Hematopoietic multipotent progenitor cell (in vitro differentiated cells): ENCODE measurements at regions not wholly inside any gene's neighbourhood (a gene's known extent, or its start where the extent isn't known, plus 50 kb on each side); places are given as distances from the start of the nearest gene placed in this dataset.
"Not testable (repeated sequence)": the region's sequence is repeated elsewhere in the genome, so short reads cannot be mapped to it uniquely, and the experiment has no call there.

Experiments
- DNase-seq, 3 donors: peaks; one replicate each; pipeline ENCODE4 v3.0.0-alpha.2; 2011 to 2015; ENCODE audit warnings: low read depth in 2 of 3, low spot score in 2 of 3

DNA sequence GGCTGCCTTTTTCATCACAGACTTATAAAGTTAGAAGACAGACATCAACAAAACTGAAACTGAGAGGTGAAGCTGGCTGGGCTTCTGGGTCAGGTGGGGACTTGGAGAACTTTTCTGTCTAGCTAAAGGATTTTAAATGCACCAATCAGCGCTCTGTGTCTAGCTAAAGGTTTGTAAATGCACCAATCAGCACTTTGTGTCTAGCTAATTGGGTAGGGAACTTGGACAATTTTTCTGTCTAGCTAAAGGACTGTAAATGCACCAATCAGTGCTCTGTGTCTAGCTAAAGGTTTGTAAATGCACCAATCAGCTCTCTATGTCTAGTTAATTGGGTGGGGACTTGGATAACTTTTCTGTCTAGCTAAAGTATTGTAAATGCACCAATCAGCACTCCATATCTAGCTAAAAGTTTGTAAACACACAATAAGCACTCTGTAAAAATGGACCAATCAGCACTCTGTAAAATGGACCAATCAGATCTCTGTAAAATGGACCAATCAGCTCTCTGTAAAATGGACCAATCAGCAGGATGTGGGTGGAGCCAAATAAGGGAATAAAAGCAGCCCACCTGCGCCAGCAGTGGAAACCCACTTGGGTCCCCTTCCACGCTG lies 710.3 kb upstream of the INTU start:
- DNase-seq = not testable (repeated sequence)

DNA sequence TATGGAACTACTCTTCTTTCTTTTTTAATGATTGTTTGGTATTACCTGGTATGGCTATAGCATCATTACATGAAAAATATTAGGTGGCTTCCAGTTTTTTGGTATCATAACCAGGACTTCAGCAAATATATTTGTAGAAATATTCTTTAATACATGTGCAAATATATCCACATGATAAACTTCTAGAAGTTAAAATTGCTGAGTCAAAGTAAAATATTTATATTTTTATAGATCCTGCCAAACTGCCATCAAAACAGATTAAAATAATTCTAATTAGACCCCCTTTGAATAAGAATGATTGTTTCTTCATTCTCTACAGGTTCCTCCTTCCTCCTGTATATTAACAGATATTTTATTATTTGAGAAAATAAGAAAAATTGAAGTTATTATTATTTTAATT lies 708.5 kb upstream of the INTU start:
- DNase-seq = no peak

DNA sequence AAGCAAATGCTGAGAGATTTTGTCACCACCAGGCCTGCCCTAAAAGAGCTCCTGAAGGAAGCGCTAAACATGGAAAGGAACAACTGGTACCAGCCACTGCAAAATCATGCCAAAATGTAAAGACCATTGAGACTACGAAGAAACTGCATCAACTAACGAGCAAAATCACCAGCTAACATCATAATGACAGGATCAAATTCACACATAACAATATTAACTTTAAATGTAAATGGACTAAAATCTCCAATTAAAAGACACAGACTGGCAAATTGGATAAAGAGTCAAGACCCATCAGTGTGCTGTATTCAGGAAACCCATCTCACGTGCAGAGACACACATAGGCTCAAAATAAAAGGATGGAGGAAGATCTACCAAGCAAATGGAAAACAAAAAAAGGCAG lies 702.7 kb upstream of the INTU start:
- not testable (repeated sequence) for DNase-seq

GRCh38 chr4:126935801-126936200 lies 697.0 kb upstream of the INTU start:
- DNase-seq = no peak

GRCh38 chr4:126937342-126937741 lies 695.4 kb upstream of the INTU start:
- DNase-seq = no peak

GRCh38 chr4:126937846-126938422 lies 694.8 kb upstream of the INTU start:
- DNase-seq = no peak

- DNase-seq = no peak
Observed at GRCh38 chr4:126939401-126939800, 693.4 kb upstream of the INTU start.

DNA sequence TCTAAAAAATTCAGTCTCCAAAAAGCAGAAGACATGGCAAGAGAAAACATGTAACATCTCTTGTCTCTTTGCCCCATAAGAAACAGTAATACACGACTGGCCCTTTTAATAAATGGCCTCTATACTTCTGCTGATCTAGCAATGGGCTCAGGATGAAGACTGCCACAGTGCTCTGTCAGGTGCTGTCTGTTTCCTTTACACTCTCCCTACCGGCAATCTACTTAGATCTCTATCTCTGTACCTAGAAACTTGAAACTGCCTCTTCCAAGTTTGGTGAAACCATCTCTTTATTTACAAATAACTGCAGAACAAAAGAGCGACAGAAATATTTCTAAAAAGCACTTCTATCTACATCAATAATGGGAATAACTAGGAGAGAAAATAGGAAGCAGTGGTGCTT lies 685.2 kb upstream of the INTU start:
- DNase-seq = no peak

GRCh38 chr4:126954537-126955291 lies 678.0 kb upstream of the INTU start:
- DNase-seq = no peak

GRCh38 chr4:126955292-126956183 lies 677.2 kb upstream of the INTU start:
- no peak for DNase-seq

- no peak for DNase-seq
Observed at GRCh38 chr4:126956184-126956897, 676.4 kb upstream of the INTU start.

DNA sequence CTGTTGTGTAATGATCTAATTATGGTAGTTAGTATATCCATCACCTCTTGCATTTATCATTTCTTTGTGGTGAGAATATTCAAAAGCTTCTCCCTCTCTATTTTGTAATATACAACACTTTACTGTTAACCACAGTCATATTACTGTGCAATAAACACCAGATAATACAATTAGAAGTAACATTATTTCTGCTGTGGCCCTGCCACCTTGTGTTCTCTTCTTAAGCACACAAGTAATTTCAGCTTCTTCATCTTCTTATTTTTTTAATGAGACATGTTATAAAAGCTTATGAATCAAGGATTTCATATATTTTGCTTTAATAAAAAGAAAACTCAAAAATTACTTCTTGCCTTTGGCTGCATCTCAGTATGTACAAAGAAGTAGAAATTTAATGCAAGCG lies 675.2 kb upstream of the INTU start:
- no peak for DNase-seq

DNA sequence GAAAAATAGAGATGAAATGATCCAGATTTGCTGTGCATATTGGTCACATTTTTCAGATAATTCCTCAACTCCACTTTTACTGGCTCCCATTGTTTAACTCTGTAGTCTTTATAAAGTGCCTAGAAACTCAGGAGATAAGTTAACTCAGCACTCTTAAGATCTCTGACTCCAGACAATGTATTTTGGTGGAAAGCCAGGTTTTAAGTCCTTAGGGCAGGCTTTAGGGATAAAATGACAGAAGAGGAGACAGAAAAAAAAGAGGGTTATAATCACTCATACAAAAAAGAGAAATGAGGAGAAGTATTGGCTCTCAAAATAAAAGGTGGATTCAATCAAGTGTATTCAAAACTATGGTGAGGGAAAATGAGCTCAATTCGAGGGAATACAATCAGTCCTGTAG lies 674.8 kb upstream of the INTU start:
- DNase-seq = no peak

DNA sequence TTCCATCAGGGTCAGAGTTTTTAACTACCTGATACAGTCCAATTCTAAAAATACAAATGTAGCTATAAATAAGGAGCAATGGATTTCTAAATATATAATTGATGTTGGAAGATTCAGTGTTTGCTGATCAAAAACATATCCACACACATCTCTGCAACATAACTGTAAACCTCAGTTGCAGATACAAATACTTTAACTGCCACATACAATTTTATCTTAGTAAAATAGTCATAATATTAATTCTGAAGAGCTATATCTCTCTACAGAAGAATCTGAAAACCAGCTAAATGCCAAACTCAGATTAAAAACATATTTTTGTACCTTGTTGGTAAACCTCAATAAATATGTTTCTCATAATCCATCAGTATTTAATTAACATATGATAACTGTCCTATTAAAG lies 674.3 kb upstream of the INTU start:
- DNase-seq = no peak

DNA sequence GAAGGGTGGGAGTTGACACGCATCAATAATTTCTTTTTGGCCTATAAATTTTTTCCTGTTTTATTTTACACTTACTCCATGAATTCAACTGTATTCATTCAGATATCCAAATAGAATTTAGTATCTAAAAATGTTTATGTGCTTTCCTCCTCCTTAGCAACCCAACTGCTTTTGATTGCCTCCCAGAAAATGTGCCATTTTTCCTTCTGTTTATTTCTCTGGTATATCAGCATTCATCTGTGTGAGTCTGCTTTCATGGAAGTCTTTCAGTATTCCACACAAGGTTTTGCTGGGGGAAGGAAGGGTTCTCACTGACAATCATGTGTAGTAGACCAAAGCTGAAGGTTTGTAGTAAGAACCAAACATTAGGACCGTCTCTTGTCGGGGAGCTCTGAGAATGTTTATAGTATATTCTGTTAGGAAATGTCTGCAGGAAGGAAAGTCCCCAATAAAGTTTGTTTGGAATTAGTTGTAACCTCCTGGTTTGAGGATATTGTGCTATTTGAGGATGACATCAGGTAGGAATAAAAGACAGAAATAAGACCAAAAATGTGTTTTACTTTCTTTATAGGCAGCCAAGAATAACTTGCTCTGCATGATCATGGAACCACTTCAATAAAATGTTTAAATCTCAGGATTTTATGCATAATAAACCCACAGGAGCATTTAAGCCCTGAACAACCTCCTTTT lies 673.6 kb upstream of the INTU start:
- DNase-seq = no peak

DNA sequence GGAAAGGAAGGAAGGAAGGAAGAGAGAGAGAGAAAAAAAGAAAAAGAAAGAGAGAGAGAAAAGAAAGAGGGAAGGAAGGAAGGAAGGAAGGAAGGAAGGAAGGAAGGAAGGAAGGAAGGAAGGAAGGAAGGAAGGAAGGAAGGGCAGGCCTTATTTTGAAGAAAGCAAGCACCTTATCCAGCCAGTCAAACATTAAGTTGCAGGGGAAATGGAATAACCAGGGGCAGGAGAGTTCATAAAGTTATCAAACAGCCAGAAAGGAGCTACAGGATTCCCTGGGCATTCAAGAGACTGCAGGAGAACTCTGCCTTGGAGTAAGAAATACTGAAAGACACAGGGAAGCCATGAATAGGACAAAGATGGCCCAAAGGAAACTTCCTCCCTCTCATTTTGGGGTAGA lies 672.0 kb upstream of the INTU start:
- no peak for DNase-seq

GRCh38 chr4:126961661-126962060 lies 671.1 kb upstream of the INTU start:
- DNase-seq = no peak

DNA sequence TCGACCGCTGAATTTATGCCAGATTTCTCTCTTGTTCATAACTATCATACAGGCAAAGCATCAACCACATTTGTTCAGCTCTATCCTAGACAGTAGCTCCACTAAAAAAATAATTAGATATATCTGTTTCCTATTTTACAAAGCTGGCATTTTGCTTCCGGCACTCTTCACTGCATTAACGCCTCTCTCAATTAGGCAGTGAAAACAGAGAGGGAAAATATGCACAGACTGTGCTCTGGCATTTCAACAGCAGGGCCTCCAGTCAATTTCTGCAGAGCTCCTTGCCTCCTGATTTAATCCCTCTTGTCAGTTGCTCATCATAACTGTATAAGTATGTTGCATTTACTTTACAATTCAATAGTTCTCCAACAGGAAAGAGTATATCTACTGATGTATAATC lies 666.9 kb upstream of the INTU start:
- DNase-seq = no peak

DNA sequence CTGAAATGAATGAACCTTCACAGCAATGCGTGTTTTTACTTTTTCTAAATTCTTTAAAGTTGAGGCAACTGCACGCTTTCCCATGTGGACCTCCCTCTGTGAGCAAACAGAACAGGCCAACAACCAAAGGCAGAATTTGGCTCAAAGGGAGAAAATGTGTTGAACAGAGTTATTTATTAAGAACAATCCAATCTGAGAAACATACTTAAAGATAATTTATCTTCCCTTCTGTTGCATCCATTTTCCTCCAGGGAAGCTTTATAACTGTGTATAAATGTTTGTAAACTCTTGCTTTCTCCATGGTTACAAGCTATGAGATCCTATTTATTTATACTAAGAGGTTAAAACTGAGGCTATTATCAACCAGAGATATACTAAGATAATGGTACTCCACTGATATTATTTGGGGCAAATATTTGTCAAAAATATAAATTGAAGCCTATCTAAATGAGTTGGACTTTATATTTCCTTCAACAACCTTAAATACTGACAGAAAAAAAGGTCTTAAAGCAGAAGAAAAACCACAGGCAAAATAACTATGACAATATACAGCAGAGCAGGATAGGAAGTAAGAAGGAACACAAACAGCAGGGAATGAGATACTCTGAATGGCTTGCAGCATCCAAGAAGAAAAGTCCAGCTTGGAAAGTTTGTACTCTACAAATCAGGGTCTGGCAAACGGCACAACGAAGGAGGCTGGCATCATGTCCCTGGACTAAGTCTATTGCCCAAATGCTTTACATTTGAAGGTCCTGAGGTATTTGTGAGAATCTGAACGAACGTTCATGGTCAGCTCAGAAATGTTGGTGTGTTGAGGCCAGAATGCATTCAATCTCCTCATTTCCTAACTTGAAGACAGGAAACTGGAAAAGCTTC lies 663.2 kb upstream of the INTU start:
- DNase-seq = no peak
